Lung (tissue), 11 donors: ENCODE measurements at regions not wholly inside any gene's neighbourhood (a gene's known extent, or its start where the extent isn't known, plus 50 kb on each side); places are given as distances from the start of the nearest gene placed in this dataset.

Experiments
- ATAC-seq: fragments of 200-7000 bp; cut with Tn5 transposase; one replicate; pipeline ENCODE4 v1.9.1; 2020; ENCODE audit warnings: moderate number of reproducible peaks; ENCODE audit not compliant: insufficient read depth, low FRiP score
- DNase-seq, 3 donors: peaks; one replicate each; pipeline ENCODE4 v3.0.0-alpha.2; 2013 to 2017
- H3K27ac ChIP-seq, 2 donors: one replicate each; pipeline ENCODE4 v1.5.1; 2013; ENCODE audit warnings: mild to moderate bottlenecking in 2 of 2, moderate library complexity in 2 of 2, control low read depth in 1 of 2, inconsistent platforms in 1 of 2, low read depth in 1 of 2, low read length in 1 of 2
- H3K27me3 ChIP-seq, 3 donors: one replicate each; pipeline ENCODE4 v1.5.1; 2013; ENCODE audit warnings: low read length in 2 of 3; ENCODE audit not compliant: control insufficient read depth in 3 of 3, insufficient read depth in 3 of 3
- H3K36me3 ChIP-seq, 4 donors: one replicate each; pipeline ENCODE4 v1.5.1; 2013; ENCODE audit warnings: low read length in 4 of 4, mild to moderate bottlenecking in 1 of 4, moderate library complexity in 1 of 4; ENCODE audit not compliant: control insufficient read depth in 4 of 4, insufficient read depth in 4 of 4
- H3K4me1 ChIP-seq, 5 donors: one replicate each; pipeline ENCODE4 v1.5.1; 2013; ENCODE audit warnings: low read length in 5 of 5, mild to moderate bottlenecking in 2 of 5, moderate library complexity in 1 of 5; ENCODE audit not compliant: control insufficient read depth in 5 of 5, insufficient read depth in 5 of 5
- H3K4me3 ChIP-seq: one replicate; pipeline ENCODE4 v1.5.1; 2013; ENCODE audit warnings: mild to moderate bottlenecking, control low read depth, moderate library complexity
- H3K9ac ChIP-seq, 2 donors: one replicate each; pipeline ENCODE4 v1.5.1; 2013; ENCODE audit warnings: low read length in 2 of 2, control low read depth in 1 of 2; ENCODE audit not compliant: insufficient read depth in 1 of 2
- H3K9me3 ChIP-seq, 4 donors: one replicate each; pipeline ENCODE4 v1.5.1; 2013; ENCODE audit warnings: low read length in 3 of 4, mild to moderate bottlenecking in 1 of 4, moderate library complexity in 1 of 4; ENCODE audit not compliant: control insufficient read depth in 4 of 4, insufficient read depth in 3 of 4
- CTCF ChIP-seq: IDR thresholded peaks from 2 replicates; pipeline ENCODE4 v1.5.1; 2012; ENCODE audit warnings: mild to moderate bottlenecking; ENCODE audit errors: control extremely low read depth, extremely low read depth
- WGBS, 2 donors: extraction: QIAGEN DNeasy Blood & Tissue Kit; methylation state at CpG; one replicate each; pipeline ENCODE4 v1.1.7; 2013; 5-methylcytosine and 5-hydroxymethylcytosine counted together
- donor health status: control.
- donor health status: control.
- donor health status: Bipolar disorder and iron deficiency.
- donor health status: healthy.
- donor health status: DM: yes; HTN: yes; CAD: no.

GRCh38 chr21:26686278-26686677, 113.2 kb upstream of the CYYR1 start:
- Histone ChIP-seq H3K4me1 (no peaks in the 10 kb centered on the region), H3K9ac (no peak overlapping the region), H3K4me3 (no peak overlapping the region), H3K9me3 (peaks cover 0 to 7% (median 4%) of the 10 kb centered on the region in 4 donors), H3K27me3 (no peaks in the 10 kb centered on the region), H3K36me3 (no peaks in the 10 kb centered on the region), H3K27ac (no peak overlapping the region)
- 20 to 38% methylated on average over 3 of the region's 3 CpGs for WGBS, 2 donors
- TF ChIP-seq CTCF, result no peak
- no peak for ATAC-seq
- DNase-seq, result no peak

GRCh38 chr21:26684889-26685288, 111.8 kb upstream of the CYYR1 start:
- Histone ChIP-seq H3K4me3 (no peak overlapping the region), H3K4me1 (no peaks in the 10 kb centered on the region), H3K27me3 (no peaks in the 10 kb centered on the region), H3K9ac (no peak overlapping the region), H3K9me3 (peaks cover 0 to 7% (median under 1%) of the 10 kb centered on the region in 4 donors), H3K36me3 (no peaks in the 10 kb centered on the region), H3K27ac (no peak overlapping the region)
- no peak for TF ChIP-seq CTCF
- WGBS, 2 donors, result 57 to 74% methylated on average over 4 of the region's 4 CpGs
- ATAC-seq (no peak), DNase-seq (no peak)

GRCh38 chr21:26683996-26684395, 110.9 kb upstream of the CYYR1 start:
- H3K9me3 ChIP-seq, result no peaks in the 10 kb centered on the region
- ATAC-seq, result no peak
- no peak overlapping the region for H3K4me3 ChIP-seq
- H3K27me3 ChIP-seq, result no peaks in the 10 kb centered on the region
- no peak for TF ChIP-seq CTCF
- no peak for DNase-seq
- no peak overlapping the region for H3K9ac ChIP-seq
- no peak overlapping the region for H3K27ac ChIP-seq
- H3K4me1 ChIP-seq, result no peaks in the 10 kb centered on the region
- H3K36me3 ChIP-seq, result no peaks in the 10 kb centered on the region
- WGBS, 2 donors, result 88 to 95% methylated on average over 2 of the region's 2 CpGs

GRCh38 chr21:26679284-26679683, 106.2 kb upstream of the CYYR1 start:
- Histone ChIP-seq H3K4me1 (no peaks in the 10 kb centered on the region), H3K9me3 (no peaks in the 10 kb centered on the region), H3K36me3 (no peaks in the 10 kb centered on the region), H3K27ac (no peak overlapping the region), H3K9ac (no peak overlapping the region), H3K4me3 (no peak overlapping the region), H3K27me3 (no peaks in the 10 kb centered on the region)
- 80 to 91% methylated on average over 3 of the region's 3 CpGs for WGBS, 2 donors
- DNase-seq (peak in 1 of 3 donors; percentile 23), ATAC-seq (no peak)
- TF ChIP-seq CTCF, result no peak
